ENCODE measurements at regions not wholly inside any gene's neighbourhood (a gene's known extent, or its start where the extent isn't known, plus 50 kb on each side); places are given as distances from the start of the nearest gene placed in this dataset.
"Not testable (repeated sequence)": the region's sequence is repeated elsewhere in the genome, so short reads cannot be mapped to it uniquely, and the experiment has no call there.

GRCh38 chr12:32956418-32956817, 59.8 kb upstream of the PKP2 start:
- not testable (repeated sequence) for TF ChIP-seq CTCF, POLR2AphosphoS5, EP300 (IDR thresholded peaks at IDR 0.05)

All from sigmoid colon (tissue), 4 donors.